ENCODE measurements at regions not wholly inside any gene's neighbourhood (a gene's known extent, or its start where the extent isn't known, plus 50 kb on each side); places are given as distances from the start of the nearest gene placed in this dataset.

GRCh38 chr4:11312389-11312788, 116.3 kb downstream of the HS3ST1 start:
- TF ChIP-seq CTCF (IDR thresholded peaks at IDR 0.05) (no peak), POLR2A (IDR thresholded peaks at IDR 0.05) (no peak)

Measured in adrenal gland (tissue), 5 donors.